Left ventricle myocardium inferior (tissue), 1 donor: ENCODE measurements at regions not wholly inside any gene's neighbourhood (a gene's known extent, or its start where the extent isn't known, plus 50 kb on each side); places are given as distances from the start of the nearest gene placed in this dataset.

Source experiments
- DNase-seq: peaks from one replicate; pipeline ENCODE4 v3.0.0-alpha.2; 2020
- H3K27ac ChIP-seq: fragments of 200-600 bp; replicated peaks from 2 replicates; pipeline ENCODE4 v1.8.0; 2021
- H3K27me3 ChIP-seq: fragments of 200-600 bp; 2 replicates; pipeline ENCODE4 v1.8.0; 2021; ENCODE audit warnings: low read depth
- H3K36me3 ChIP-seq: fragments of 200-600 bp; 2 replicates; pipeline ENCODE4 v1.8.0; 2021
- H3K4me1 ChIP-seq: fragments of 200-600 bp; 2 replicates; pipeline ENCODE4 v1.8.0; 2021
- H3K4me3 ChIP-seq: fragments of 200-600 bp; 2 replicates; pipeline ENCODE4 v1.8.0; 2021; ENCODE audit warnings: mild to moderate bottlenecking, moderate library complexity
- H3K9me3 ChIP-seq: fragments of 200-600 bp; replicated peaks from 2 replicates; pipeline ENCODE4 v1.8.0; 2021
- CTCF ChIP-seq: fragments of 200-600 bp; IDR thresholded peaks from 2 replicates; pipeline ENCODE4 v1.8.0; 2021; ENCODE audit warnings: antibody characterized with exemption, mild to moderate bottlenecking, borderline replicate concordance
- intact Hi-C: fragments of 100-400 bp; cut with micrococcal nuclease; formaldehyde crosslinking; loops from one replicate; pipeline ENCODE4 v1.11.0; 2022
- donor health status: DM: no; HTN: yes; CAD: no; lungs with severe emphysema.

- Histone ChIP-seq H3K36me3 (no peaks in the 10 kb centered on the region), H3K4me3 (no peak overlapping the region), H3K27ac (no peak overlapping the region), H3K4me1 (no peaks in the 10 kb centered on the region), H3K9me3 (no peaks in the 10 kb centered on the region), H3K27me3 (no peaks in the 10 kb centered on the region)
- TF ChIP-seq CTCF, result no peak
- DNase-seq, result no peak
- intact Hi-C loops, result no loop called here
These were observed 103.1 kb upstream of the UNC13C start for GRCh38 chr15:53875139-53875538.

GRCh38 chr15:53872410-53872809, 105.8 kb upstream of the UNC13C start:
- no peaks in the 10 kb centered on the region for H3K27me3 ChIP-seq
- H3K36me3 ChIP-seq, result no peaks in the 10 kb centered on the region
- H3K27ac ChIP-seq, result no peak overlapping the region
- DNase-seq, result no peak
- H3K9me3 ChIP-seq, result no peaks in the 10 kb centered on the region
- intact Hi-C loops, result no loop called here
- TF ChIP-seq CTCF, result no peak
- H3K4me1 ChIP-seq, result no peaks in the 10 kb centered on the region
- H3K4me3 ChIP-seq, result no peak overlapping the region

- Histone ChIP-seq H3K4me3 (no peak overlapping the region), H3K9me3 (peaks cover 2% of the 10 kb centered on the region), H3K36me3 (no peaks in the 10 kb centered on the region), H3K27me3 (no peaks in the 10 kb centered on the region), H3K4me1 (no peaks in the 10 kb centered on the region), H3K27ac (no peak overlapping the region)
- TF ChIP-seq CTCF, result no peak
- no peak for DNase-seq
- intact Hi-C loops, result no loop called here
These were observed 108.5 kb upstream of the UNC13C start for GRCh38 chr15:53869806-53870073.

GRCh38 chr15:53869044-53869805, 109.0 kb upstream of the UNC13C start:
- TF ChIP-seq CTCF, result peak; percentile 11
- intact Hi-C loops, result no loop called here
- no peak for DNase-seq

GRCh38 chr15:53862386-53862785, 102.9 kb upstream of the WDR72 start:
- H3K9me3 ChIP-seq, result peaks cover 2% of the 10 kb centered on the region
- TF ChIP-seq CTCF, result no peak
- H3K27me3 ChIP-seq, result no peaks in the 10 kb centered on the region
- H3K4me1 ChIP-seq, result no peaks in the 10 kb centered on the region
- no peaks in the 10 kb centered on the region for H3K36me3 ChIP-seq
- intact Hi-C loops, result no loop called here
- H3K4me3 ChIP-seq, result no peak overlapping the region
- no peak for DNase-seq
- H3K27ac ChIP-seq, result no peak overlapping the region

More at GRCh38 chr15:53869044-53869805, 109.0 kb upstream of the UNC13C start:
- Histone ChIP-seq H3K4me3 (no peak overlapping the region), H3K27me3 (no peaks in the 10 kb centered on the region), H3K36me3 (no peaks in the 10 kb centered on the region), H3K27ac (no peak overlapping the region), H3K4me1 (no peaks in the 10 kb centered on the region), H3K9me3 (peaks cover 2% of the 10 kb centered on the region)
